ENCODE measurements at regions not wholly inside any gene's neighbourhood (a gene's known extent, or its start where the extent isn't known, plus 50 kb on each side); places are given as distances from the start of the nearest gene placed in this dataset.

- Histone ChIP-seq H3K9me3 (replicated peaks in 1 of 3) (no peaks in the 10 kb centered on the region), H3K4me3 (no peak overlapping the region), H3K27me3 (no peaks in the 10 kb centered on the region), H3K4me1 (replicated peaks in 1 of 2) (no peaks in the 10 kb centered on the region), H3K36me3 (replicated peaks in 1 of 2) (no peaks in the 10 kb centered on the region), H3K27ac (no peak overlapping the region)
- WGBS, 4 donors: 67 to 86% (median 77%) methylated on average over 1 of the region's 1 CpG
- DNase-seq: peak in 6 of 7 donors; percentile 18 to 59 (median 24)
- intact Hi-C loops (cut with DNase I): no loop called here
- TF ChIP-seq, protein P1, sequence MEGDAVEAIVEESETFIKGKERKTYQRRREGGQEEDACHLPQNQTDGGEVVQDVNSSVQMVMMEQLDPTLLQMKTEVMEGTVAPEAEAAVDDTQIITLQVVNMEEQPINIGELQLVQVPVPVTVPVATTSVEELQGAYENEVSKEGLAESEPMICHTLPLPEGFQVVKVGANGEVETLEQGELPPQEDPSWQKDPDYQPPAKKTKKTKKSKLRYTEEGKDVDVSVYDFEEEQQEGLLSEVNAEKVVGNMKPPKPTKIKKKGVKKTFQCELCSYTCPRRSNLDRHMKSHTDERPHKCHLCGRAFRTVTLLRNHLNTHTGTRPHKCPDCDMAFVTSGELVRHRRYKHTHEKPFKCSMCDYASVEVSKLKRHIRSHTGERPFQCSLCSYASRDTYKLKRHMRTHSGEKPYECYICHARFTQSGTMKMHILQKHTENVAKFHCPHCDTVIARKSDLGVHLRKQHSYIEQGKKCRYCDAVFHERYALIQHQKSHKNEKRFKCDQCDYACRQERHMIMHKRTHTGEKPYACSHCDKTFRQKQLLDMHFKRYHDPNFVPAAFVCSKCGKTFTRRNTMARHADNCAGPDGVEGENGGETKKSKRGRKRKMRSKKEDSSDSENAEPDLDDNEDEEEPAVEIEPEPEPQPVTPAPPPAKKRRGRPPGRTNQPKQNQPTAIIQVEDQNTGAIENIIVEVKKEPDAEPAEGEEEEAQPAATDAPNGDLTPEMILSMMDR (IDR thresholded peaks at IDR 0.05): peak; percentile 11 to 36 (median 24)
- TF ChIP-seq POLR2A (IDR thresholded peaks at IDR 0.05): no peak
Observed at GRCh38 chr4:11623726-11624037, 195.0 kb upstream of the HS3ST1 start.

DNA sequence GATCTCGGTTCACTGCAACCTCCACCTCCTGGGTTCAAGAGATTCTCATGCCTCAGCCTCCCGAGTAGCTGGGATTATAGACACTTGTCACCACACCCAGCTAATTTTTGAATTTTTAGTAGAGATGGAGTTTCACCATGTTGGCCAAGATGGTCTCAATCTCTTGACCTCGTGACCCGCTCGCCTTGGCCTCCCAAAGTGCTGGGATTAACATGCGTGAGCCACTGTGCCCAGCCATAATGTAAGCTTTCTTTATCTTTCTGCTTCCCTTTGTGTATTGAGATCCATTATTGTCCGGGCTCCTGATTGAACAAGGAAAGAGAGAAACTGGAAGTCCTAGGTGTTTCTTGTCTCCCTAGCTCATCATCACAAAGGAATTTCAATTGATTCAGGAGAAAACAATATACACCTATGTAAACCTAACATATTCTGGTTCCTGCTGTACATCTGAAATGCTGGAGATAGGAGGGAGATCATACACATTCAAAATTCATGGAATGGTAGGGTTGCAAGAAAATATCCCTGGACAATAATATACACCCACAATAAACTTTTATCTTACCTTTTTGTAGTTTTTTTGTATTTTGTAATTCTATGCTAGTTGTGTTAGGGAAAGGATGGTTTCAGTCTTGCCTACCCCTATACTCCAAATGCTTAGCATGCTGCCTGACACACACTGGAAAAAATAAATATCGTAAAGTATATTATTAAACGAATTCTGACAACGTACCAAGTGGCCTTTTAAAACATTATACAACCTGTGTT lies 194.4 kb upstream of the HS3ST1 start:
- Histone ChIP-seq H3K27ac (no peak overlapping the region), H3K4me3 (no peak overlapping the region), H3K27me3 (no peaks in the 10 kb centered on the region), H3K36me3 (replicated peaks in 1 of 2) (no peaks in the 10 kb centered on the region), H3K4me1 (replicated peaks in 1 of 2) (no peaks in the 10 kb centered on the region), H3K9me3 (replicated peaks in 1 of 3) (no peaks in the 10 kb centered on the region)
- intact Hi-C loops (cut with DNase I): no loop called here
- DNase-seq: no peak
- WGBS, 4 donors: 90 to 92% (median 90%) methylated on average over 10 of the region's 10 CpGs
- TF ChIP-seq, protein P1 (IDR thresholded peaks at IDR 0.05): no peak
- TF ChIP-seq POLR2A (IDR thresholded peaks at IDR 0.05): no peak

DNA sequence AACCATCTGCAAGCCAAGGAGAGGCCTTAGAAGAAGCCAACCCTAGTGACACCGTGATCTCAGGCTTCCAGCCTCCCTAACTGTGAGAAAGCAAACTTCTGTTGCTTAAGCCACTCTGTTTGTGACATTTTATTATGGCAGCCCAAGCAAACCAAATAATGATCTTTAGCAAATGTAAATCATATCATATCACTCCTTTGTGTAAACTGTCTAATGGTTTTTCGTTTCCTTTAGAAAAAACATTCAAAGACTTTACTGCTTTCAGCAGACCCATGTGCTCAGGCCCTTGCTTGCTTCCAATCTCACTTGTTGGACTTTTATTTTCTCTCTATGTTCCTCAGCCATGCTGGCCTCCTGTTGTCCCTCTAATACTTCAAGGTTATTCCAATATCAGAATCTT lies 192.2 kb upstream of the HS3ST1 start:
- TF ChIP-seq, protein P1 (IDR thresholded peaks at IDR 0.05): no peak
- TF ChIP-seq POLR2A (IDR thresholded peaks at IDR 0.05): no peak
- intact Hi-C loops (cut with DNase I): no loop called here
- no peak overlapping the region for H3K4me3 ChIP-seq

DNA sequence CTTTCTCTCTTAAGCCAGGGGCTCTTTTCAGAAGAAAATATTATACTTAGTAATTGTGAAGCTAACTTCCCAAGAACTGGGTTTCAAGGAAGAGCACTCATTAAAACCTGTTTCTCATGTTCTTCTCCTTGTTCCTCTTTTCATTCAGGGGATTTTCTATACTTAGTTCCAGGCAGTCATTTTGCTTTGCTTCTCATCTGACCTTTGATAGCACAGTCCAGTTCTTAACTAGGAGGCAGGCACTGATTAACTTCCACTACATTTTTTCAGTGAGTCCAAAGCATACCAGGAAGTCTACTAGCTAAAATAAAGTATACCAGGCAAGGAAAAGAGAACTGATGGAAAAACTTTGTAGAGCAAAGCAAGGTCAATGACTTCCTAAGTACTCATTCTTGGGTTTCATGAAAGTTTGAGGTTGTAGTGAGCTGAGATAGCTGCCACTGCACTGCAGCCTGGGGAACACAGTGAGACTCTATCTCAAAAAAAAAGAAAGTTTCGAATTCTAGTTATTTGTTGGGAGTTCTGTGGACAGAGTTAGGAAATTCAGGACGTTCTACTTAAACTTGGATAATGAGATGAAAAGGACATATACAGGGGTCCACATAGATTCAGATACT lies 190.1 kb upstream of the HS3ST1 start:
- 39 to 79% (median 47%) methylated on average over 2 of the region's 2 CpGs for WGBS, 4 donors
- Histone ChIP-seq H3K36me3 (replicated peaks in 1 of 2) (no peaks in the 10 kb centered on the region), H3K4me1 (replicated peaks in 1 of 2) (no peaks in the 10 kb centered on the region), H3K4me3 (no peak overlapping the region), H3K27ac (no peak overlapping the region), H3K9me3 (replicated peaks in 1 of 3) (no peaks in the 10 kb centered on the region), H3K27me3 (no peaks in the 10 kb centered on the region)
- DNase-seq: no peak
- intact Hi-C loops (cut with DNase I): no loop called here
- TF ChIP-seq POLR2A (IDR thresholded peaks at IDR 0.05): no peak
- TF ChIP-seq, protein P1 (IDR thresholded peaks at IDR 0.05): no peak

More for the DNA sequence above, 192.2 kb upstream of the HS3ST1 start:
- Histone ChIP-seq H3K9me3 (replicated peaks in 1 of 3) (no peaks in the 10 kb centered on the region), H3K4me1 (replicated peaks in 1 of 2) (no peaks in the 10 kb centered on the region), H3K36me3 (replicated peaks in 1 of 2) (no peaks in the 10 kb centered on the region), H3K27me3 (no peaks in the 10 kb centered on the region), H3K27ac (no peak overlapping the region)
- DNase-seq: no peak
- WGBS, 4 donors: 77 to 87% (median 86%) methylated on average over 2 of the region's 2 CpGs
